ENCODE measurements at regions not wholly inside any gene's neighbourhood (a gene's known extent, or its start where the extent isn't known, plus 50 kb on each side); places are given as distances from the start of the nearest gene placed in this dataset.

GRCh38 chr9:85237478-85237877 is 504.3 kb downstream of the AGTPBP1 start:
- intact Hi-C loops (cut with micrococcal nuclease; ENCODE audit: unreplicated experiment) (no loop called here), in situ Hi-C loops (cut with HindIII; ENCODE audit: low pct_unique_long_range_greater_than_20kb, low sequenced_read_pairs) (no loop called here)
- no peaks in the 10 kb centered on the region for H3K9me3 ChIP-seq (ENCODE audit: control insufficient read depth, insufficient read depth, low read depth, low read length)
- H3K4me3 ChIP-seq (ENCODE audit: low read depth in 2 of 2, low read length in 2 of 2) = no peak overlapping the region
- ATAC-seq = no peak
- BruUV-seq (replicated peaks) = no TSS peak
- no peaks in the 10 kb centered on the region for H3K4me1 ChIP-seq (ENCODE audit: control insufficient read depth, insufficient read depth, low read length)
- no peaks in the 10 kb centered on the region for H3K27me3 ChIP-seq (ENCODE audit: control insufficient read depth, insufficient read depth, low read length)
- H3K36me3 ChIP-seq (ENCODE audit: control insufficient read depth, insufficient read depth, low read length) = no peaks in the 10 kb centered on the region
- no peak overlapping the region for H3K27ac ChIP-seq (ENCODE audit: low read length)
- ChIA-PET CTCF (no interaction called here), POLR2A (no interaction called here)
- DNase-seq (ENCODE audit: low read depth, low spot score) = no peak
- no peak for TF ChIP-seq SIN3A (IDR thresholded peaks at IDR 0.05; ENCODE audit: borderline replicate concordance, insufficient read depth, low read depth, low read length)
- TF ChIP-seq, protein P1, sequence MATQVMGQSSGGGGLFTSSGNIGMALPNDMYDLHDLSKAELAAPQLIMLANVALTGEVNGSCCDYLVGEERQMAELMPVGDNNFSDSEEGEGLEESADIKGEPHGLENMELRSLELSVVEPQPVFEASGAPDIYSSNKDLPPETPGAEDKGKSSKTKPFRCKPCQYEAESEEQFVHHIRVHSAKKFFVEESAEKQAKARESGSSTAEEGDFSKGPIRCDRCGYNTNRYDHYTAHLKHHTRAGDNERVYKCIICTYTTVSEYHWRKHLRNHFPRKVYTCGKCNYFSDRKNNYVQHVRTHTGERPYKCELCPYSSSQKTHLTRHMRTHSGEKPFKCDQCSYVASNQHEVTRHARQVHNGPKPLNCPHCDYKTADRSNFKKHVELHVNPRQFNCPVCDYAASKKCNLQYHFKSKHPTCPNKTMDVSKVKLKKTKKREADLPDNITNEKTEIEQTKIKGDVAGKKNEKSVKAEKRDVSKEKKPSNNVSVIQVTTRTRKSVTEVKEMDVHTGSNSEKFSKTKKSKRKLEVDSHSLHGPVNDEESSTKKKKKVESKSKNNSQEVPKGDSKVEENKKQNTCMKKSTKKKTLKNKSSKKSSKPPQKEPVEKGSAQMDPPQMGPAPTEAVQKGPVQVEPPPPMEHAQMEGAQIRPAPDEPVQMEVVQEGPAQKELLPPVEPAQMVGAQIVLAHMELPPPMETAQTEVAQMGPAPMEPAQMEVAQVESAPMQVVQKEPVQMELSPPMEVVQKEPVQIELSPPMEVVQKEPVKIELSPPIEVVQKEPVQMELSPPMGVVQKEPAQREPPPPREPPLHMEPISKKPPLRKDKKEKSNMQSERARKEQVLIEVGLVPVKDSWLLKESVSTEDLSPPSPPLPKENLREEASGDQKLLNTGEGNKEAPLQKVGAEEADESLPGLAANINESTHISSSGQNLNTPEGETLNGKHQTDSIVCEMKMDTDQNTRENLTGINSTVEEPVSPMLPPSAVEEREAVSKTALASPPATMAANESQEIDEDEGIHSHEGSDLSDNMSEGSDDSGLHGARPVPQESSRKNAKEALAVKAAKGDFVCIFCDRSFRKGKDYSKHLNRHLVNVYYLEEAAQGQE (IDR thresholded peaks at IDR 0.05; ENCODE audit: insufficient read depth in 1 of 2, low read depth in 2 of 2, low read length in 1 of 2) = no peak
- no peak for TF ChIP-seq CTCF (IDR thresholded peaks at IDR 0.05)
- no peak for TF ChIP-seq POLR2AphosphoS5 (IDR thresholded peaks at IDR 0.05; ENCODE audit: low read depth, low read length)

DNA sequence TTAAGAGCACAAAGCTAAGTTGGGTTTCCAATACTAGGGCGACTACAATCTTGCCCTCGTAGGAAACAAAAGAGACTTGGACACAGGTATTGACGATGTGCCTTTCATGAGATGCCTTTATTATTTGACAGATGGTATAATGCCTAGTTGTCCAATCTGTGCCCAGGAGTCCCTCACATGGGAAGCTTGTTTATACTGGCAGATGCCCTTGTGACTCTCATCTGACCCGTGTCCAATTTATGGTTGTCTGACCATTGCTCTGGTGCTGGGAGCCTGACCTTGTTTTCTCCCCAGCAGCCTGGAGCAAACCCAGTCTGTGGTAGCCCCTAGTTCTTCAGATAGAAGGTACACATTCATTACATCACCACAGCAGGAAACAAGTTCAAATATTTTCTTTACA is 511.7 kb downstream of the AGTPBP1 start:
- BruUV-seq (replicated peaks) = no TSS peak
- ChIA-PET CTCF (no interaction called here), POLR2A (no interaction called here)
- in situ Hi-C loops (cut with HindIII; ENCODE audit: low pct_unique_long_range_greater_than_20kb, low sequenced_read_pairs) = no loop called here
- Histone ChIP-seq H3K4me1 (ENCODE audit: control insufficient read depth, insufficient read depth, low read length) (no peaks in the 10 kb centered on the region), H3K9me3 (ENCODE audit: control insufficient read depth, insufficient read depth, low read depth, low read length) (no peaks in the 10 kb centered on the region), H3K36me3 (ENCODE audit: control insufficient read depth, insufficient read depth, low read length) (no peaks in the 10 kb centered on the region), H3K27ac (ENCODE audit: low read length) (no peak overlapping the region), H3K4me3 (ENCODE audit: low read depth in 2 of 2, low read length in 2 of 2) (no peak overlapping the region), H3K27me3 (ENCODE audit: control insufficient read depth, insufficient read depth, low read length) (no peaks in the 10 kb centered on the region)
- ATAC-seq = no peak
- TF ChIP-seq CTCF (IDR thresholded peaks at IDR 0.05) = no peak
- intact Hi-C loops (cut with micrococcal nuclease; ENCODE audit: unreplicated experiment) = no loop called here
- DNase-seq (ENCODE audit: low read depth, low spot score) = no peak
